ENCODE measurements at regions not wholly inside any gene's neighbourhood (a gene's known extent, or its start where the extent isn't known, plus 50 kb on each side); places are given as distances from the start of the nearest gene placed in this dataset.

- DNase-seq, result no peak
Measured at GRCh38 chr3:29067007-29067406, 213.9 kb upstream of the RBMS3 start.

- no peak for DNase-seq
Measured at GRCh38 chr3:29070959-29071634, 209.8 kb upstream of the RBMS3 start.

- DNase-seq, result no peak
Measured at GRCh38 chr3:29072611-29073010, 208.3 kb upstream of the RBMS3 start.

- no peak for DNase-seq
Measured at GRCh38 chr3:29077356-29077755, 203.5 kb upstream of the RBMS3 start.

GRCh38 chr3:29079358-29079757 is 201.5 kb upstream of the RBMS3 start:
- no peak for DNase-seq

- DNase-seq, result no peak
Measured at GRCh38 chr3:29080967-29081366, 199.9 kb upstream of the RBMS3 start.

- no peak for DNase-seq
Measured at GRCh38 chr3:29083081-29083480, 197.8 kb upstream of the RBMS3 start.

GRCh38 chr3:29083676-29084075 is 197.2 kb upstream of the RBMS3 start:
- DNase-seq, result no peak

GRCh38 chr3:29088579-29088978 is 192.3 kb upstream of the RBMS3 start:
- DNase-seq, result no peak

- DNase-seq, result no peak
Measured at GRCh38 chr3:29090912-29091597, 189.8 kb upstream of the RBMS3 start.

GRCh38 chr3:29091599-29092189 is 189.2 kb upstream of the RBMS3 start:
- no peak for DNase-seq

GRCh38 chr3:29092348-29092747 is 188.5 kb upstream of the RBMS3 start:
- no peak for DNase-seq

GRCh38 chr3:29099296-29099695 is 181.6 kb upstream of the RBMS3 start:
- no peak for DNase-seq

GRCh38 chr3:29099775-29100174 is 181.1 kb upstream of the RBMS3 start:
- DNase-seq, result no peak

- no peak for DNase-seq
Measured at GRCh38 chr3:29100292-29100691, 180.6 kb upstream of the RBMS3 start.

GRCh38 chr3:29128001-29128400 is 152.9 kb upstream of the RBMS3 start:
- DNase-seq, result no peak

- DNase-seq, result no peak
Measured at GRCh38 chr3:29137601-29138000, 143.3 kb upstream of the RBMS3 start.

- DNase-seq, result no peak
Measured at GRCh38 chr3:29138171-29138570, 142.7 kb upstream of the RBMS3 start.

GRCh38 chr3:29140666-29141065 is 140.2 kb upstream of the RBMS3 start:
- no peak for DNase-seq

GRCh38 chr3:29141197-29141917 is 139.5 kb upstream of the RBMS3 start:
- DNase-seq, result no peak

- no peak for DNase-seq
Measured at GRCh38 chr3:29141918-29142275, 139.0 kb upstream of the RBMS3 start.

- DNase-seq, result no peak
Measured at GRCh38 chr3:29143151-29143550, 137.7 kb upstream of the RBMS3 start.

GRCh38 chr3:29144361-29144760 is 136.5 kb upstream of the RBMS3 start:
- no peak for DNase-seq

- no peak for DNase-seq
Measured at GRCh38 chr3:29144807-29145206, 136.1 kb upstream of the RBMS3 start.
